Activated naive CD8-positive, alpha-beta T cell treated with anti-CD3 and anti-CD28 coated beads for 36 hours (primary cell): ENCODE measurements at regions not wholly inside any gene's neighbourhood (a gene's known extent, or its start where the extent isn't known, plus 50 kb on each side); places are given as distances from the start of the nearest gene placed in this dataset.
"Not testable (repeated sequence)": the region's sequence is repeated elsewhere in the genome, so short reads cannot be mapped to it uniquely, and the experiment has no call there.

Source experiments
- DNase-seq: peaks from one replicate; pipeline ENCODE4 v3.0.0; 2021
- H3K27ac Mint-ChIP-seq: one replicate; pipeline ENCODE4 v1.8.0; 2022; ENCODE audit warnings: mild to moderate bottlenecking, moderate library complexity, mixed read lengths
- H3K27me3 Mint-ChIP-seq: one replicate; pipeline ENCODE4 v1.8.0; 2022; ENCODE audit warnings: mild to moderate bottlenecking, mixed read lengths
- H3K36me3 Mint-ChIP-seq: one replicate; pipeline ENCODE4 v1.8.0; 2021; ENCODE audit warnings: mild to moderate bottlenecking, mixed read lengths
- H3K4me1 Mint-ChIP-seq: one replicate; pipeline ENCODE4 v1.8.0; 2021; ENCODE audit warnings: mixed read lengths
- H3K4me3 Mint-ChIP-seq: one replicate; pipeline ENCODE4 v1.8.0; 2022; ENCODE audit warnings: mild to moderate bottlenecking, moderate library complexity, mixed read lengths
- H3K9me3 Mint-ChIP-seq: one replicate; pipeline ENCODE4 v1.8.0; 2022; ENCODE audit warnings: mixed read lengths

DNA sequence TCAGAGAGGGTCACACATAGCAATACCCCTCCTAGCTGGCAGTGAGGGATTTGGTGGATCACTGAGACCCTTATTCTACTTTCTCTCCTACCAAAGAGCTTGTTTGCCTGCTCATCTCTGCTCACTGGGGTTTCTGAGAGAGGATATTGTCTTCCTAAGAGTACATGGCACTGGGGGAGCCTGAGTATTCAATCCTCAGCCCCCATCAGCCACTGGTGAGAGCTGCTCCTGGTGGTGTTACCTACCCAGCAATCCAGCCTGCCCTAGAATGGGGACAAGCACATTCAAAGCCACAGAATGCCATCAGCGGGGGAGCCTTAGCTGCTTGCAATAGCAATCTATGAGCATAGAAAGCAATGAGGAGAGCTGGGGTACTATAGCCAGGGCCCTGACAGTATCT is 281.1 kb downstream of the WDR11 start:
- H3K27me3 Mint-ChIP-seq = no peaks in the 10 kb centered on the region
- no peaks in the 10 kb centered on the region for H3K9me3 Mint-ChIP-seq
- no peak for DNase-seq
- H3K4me3 Mint-ChIP-seq = no peak overlapping the region
- no peak overlapping the region for H3K27ac Mint-ChIP-seq
- H3K36me3 Mint-ChIP-seq = no peaks in the 10 kb centered on the region
- no peaks in the 10 kb centered on the region for H3K4me1 Mint-ChIP-seq

DNA sequence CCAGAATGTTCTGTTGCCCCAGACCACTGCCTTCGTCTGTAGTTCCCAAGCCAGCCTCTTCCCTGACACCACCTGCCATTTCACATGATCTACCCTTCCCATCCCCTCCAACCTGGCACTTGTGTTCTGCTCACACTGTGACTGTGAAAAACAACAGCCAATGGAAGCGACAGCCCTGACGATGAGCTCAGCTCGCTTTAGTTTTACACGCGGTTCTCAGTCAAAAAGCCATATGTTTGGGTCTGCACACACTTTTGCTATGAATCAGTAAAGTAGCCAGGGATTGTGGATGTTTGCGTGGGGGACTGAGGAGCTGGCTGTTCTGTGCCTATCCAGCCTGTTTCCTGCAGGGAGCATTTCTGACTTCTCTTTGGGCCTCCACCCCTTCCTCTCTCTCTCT is 282.7 kb downstream of the WDR11 start:
- Mint-ChIP-seq H3K27me3 (no peaks in the 10 kb centered on the region), H3K27ac (no peak overlapping the region)
- no peak for DNase-seq

GRCh38 chr10:121134711-121135110 is 283.5 kb downstream of the WDR11 start:
- Mint-ChIP-seq H3K27me3 (no peaks in the 10 kb centered on the region), H3K9me3 (no peaks in the 10 kb centered on the region), H3K4me3 (no peak overlapping the region), H3K4me1 (no peaks in the 10 kb centered on the region), H3K36me3 (no peaks in the 10 kb centered on the region), H3K27ac (no peak overlapping the region)
- DNase-seq = no peak

More for the DNA sequence above, 282.7 kb downstream of the WDR11 start:
- Mint-ChIP-seq H3K4me3 (no peak overlapping the region), H3K9me3 (no peaks in the 10 kb centered on the region), H3K36me3 (no peaks in the 10 kb centered on the region), H3K4me1 (no peaks in the 10 kb centered on the region)

- DNase-seq = no peak
- no peaks in the 10 kb centered on the region for H3K4me1 Mint-ChIP-seq
- no peak overlapping the region for H3K27ac Mint-ChIP-seq
- no peaks in the 10 kb centered on the region for H3K27me3 Mint-ChIP-seq
- no peaks in the 10 kb centered on the region for H3K9me3 Mint-ChIP-seq
- no peaks in the 10 kb centered on the region for H3K36me3 Mint-ChIP-seq
- H3K4me3 Mint-ChIP-seq = no peak overlapping the region
Observed at GRCh38 chr10:121135512-121135911, 284.4 kb downstream of the WDR11 start.

DNA sequence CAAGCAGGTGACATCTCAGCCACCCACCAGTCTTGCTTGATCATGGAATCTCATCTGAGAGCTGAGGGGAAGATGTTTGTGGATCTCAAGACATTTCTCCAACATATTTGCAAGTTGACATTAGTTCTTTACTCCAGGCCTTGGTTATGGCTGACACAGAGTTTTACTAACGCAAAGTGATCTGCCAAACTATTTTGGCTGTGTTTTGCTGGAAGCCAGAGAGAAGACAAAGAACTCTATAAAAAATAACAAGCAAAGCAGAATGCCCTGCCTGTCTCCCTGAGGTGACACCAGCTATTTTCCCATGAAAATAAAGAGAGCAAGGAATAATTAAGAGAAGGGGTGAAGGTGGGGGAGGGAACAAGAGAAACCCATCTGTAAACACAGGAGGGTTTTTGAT is 286.4 kb downstream of the WDR11 start:
- no peaks in the 10 kb centered on the region for H3K4me1 Mint-ChIP-seq
- no peaks in the 10 kb centered on the region for H3K9me3 Mint-ChIP-seq
- no peaks in the 10 kb centered on the region for H3K27me3 Mint-ChIP-seq
- no peaks in the 10 kb centered on the region for H3K36me3 Mint-ChIP-seq
- DNase-seq = no peak
- no peak overlapping the region for H3K4me3 Mint-ChIP-seq
- H3K27ac Mint-ChIP-seq = no peak overlapping the region

- no peaks in the 10 kb centered on the region for H3K4me1 Mint-ChIP-seq
- no peaks in the 10 kb centered on the region for H3K36me3 Mint-ChIP-seq
- no peaks in the 10 kb centered on the region for H3K27me3 Mint-ChIP-seq
- H3K4me3 Mint-ChIP-seq = no peak overlapping the region
- H3K9me3 Mint-ChIP-seq = peaks cover 1% of the 10 kb centered on the region
- H3K27ac Mint-ChIP-seq = no peak overlapping the region
- DNase-seq = no peak
Observed at GRCh38 chr10:121138112-121138860, 287.1 kb downstream of the WDR11 start.

GRCh38 chr10:121138918-121139317 is 287.8 kb downstream of the WDR11 start:
- DNase-seq = no peak
- no peaks in the 10 kb centered on the region for H3K27me3 Mint-ChIP-seq
- H3K36me3 Mint-ChIP-seq = no peaks in the 10 kb centered on the region
- H3K4me1 Mint-ChIP-seq = no peaks in the 10 kb centered on the region
- no peak overlapping the region for H3K4me3 Mint-ChIP-seq
- no peak overlapping the region for H3K27ac Mint-ChIP-seq
- peaks cover 1% of the 10 kb centered on the region for H3K9me3 Mint-ChIP-seq

GRCh38 chr10:121145802-121146395 is 294.7 kb downstream of the WDR11 start:
- H3K36me3 Mint-ChIP-seq, DNase-seq, H3K4me3 Mint-ChIP-seq, H3K27me3 Mint-ChIP-seq, H3K4me1 Mint-ChIP-seq, H3K27ac Mint-ChIP-seq: not testable (repeated sequence)
- peaks cover 11% of the 10 kb centered on the region for H3K9me3 Mint-ChIP-seq

DNA sequence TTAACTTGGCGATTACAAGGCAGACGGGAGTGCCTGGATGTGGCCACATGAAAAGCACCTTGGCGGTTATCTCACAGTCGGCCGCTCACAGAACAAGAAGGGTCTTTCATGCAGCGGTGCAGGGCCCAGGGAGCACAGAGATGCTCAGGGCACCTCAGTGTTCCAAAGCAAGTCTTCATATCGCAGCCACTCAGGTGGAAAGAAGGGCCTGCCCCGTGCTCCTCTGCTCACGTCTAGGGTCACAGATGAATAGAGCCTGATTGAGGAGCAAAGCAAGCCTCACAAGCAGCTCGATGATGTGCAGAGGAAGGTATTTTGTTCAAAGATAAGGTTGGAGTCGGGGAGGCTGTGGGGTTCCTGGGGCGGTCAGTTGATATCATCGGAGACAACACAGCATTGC is 297.8 kb downstream of the WDR11 start:
- Mint-ChIP-seq H3K4me1 (no peaks in the 10 kb centered on the region), H3K36me3 (no peaks in the 10 kb centered on the region), H3K9me3 (peaks cover 16% of the 10 kb centered on the region), H3K27me3 (peaks cover 9% of the 10 kb centered on the region), H3K27ac (no peak overlapping the region), H3K4me3 (no peak overlapping the region)
- DNase-seq = no peak

DNA sequence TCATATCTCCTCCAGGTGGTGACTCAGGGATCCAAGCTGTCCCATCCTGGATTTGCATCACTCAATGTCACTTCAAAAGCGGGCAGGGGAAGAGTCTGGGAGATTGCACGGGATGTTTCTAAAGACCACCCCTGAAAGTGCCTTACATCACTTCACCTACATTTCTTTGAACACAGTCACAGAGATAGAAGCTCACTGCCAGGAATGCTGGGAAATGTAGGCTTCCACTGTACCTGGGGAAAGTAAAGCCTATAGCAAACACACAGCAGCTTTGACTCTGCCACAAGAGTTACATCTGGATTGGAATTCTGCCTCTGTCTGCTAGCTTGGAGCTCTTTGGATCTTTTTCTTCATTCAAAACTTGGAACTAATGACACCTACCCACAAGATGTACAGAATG is 300.9 kb downstream of the WDR11 start:
- H3K9me3 Mint-ChIP-seq = peaks cover 8% of the 10 kb centered on the region
- no peak for DNase-seq
- peaks cover 9% of the 10 kb centered on the region for H3K27me3 Mint-ChIP-seq
- H3K27ac Mint-ChIP-seq = no peak overlapping the region
- no peak overlapping the region for H3K4me3 Mint-ChIP-seq
- no peaks in the 10 kb centered on the region for H3K4me1 Mint-ChIP-seq
- no peaks in the 10 kb centered on the region for H3K36me3 Mint-ChIP-seq

GRCh38 chr10:121152935-121153334 is 301.8 kb downstream of the WDR11 start:
- Mint-ChIP-seq H3K4me3 (no peak overlapping the region), H3K27me3 (peaks cover 9% of the 10 kb centered on the region), H3K9me3 (peaks cover 9% of the 10 kb centered on the region), H3K36me3 (no peaks in the 10 kb centered on the region), H3K27ac (no peak overlapping the region), H3K4me1 (no peaks in the 10 kb centered on the region)
- DNase-seq = no peak

GRCh38 chr10:121154310-121154709 is 303.1 kb downstream of the WDR11 start:
- Mint-ChIP-seq H3K4me1 (no peaks in the 10 kb centered on the region), H3K27me3 (peaks cover 9% of the 10 kb centered on the region), H3K4me3 (no peak overlapping the region), H3K9me3 (peaks cover 9% of the 10 kb centered on the region), H3K36me3 (no peaks in the 10 kb centered on the region), H3K27ac (no peak overlapping the region)
- DNase-seq = no peak

GRCh38 chr10:121154846-121155245 is 303.7 kb downstream of the WDR11 start:
- H3K9me3 Mint-ChIP-seq = peaks cover 9% of the 10 kb centered on the region
- H3K27ac Mint-ChIP-seq = no peak overlapping the region
- no peaks in the 10 kb centered on the region for H3K4me1 Mint-ChIP-seq
- H3K4me3 Mint-ChIP-seq = no peak overlapping the region
- no peak for DNase-seq
- H3K36me3 Mint-ChIP-seq = no peaks in the 10 kb centered on the region
- H3K27me3 Mint-ChIP-seq = peaks cover 9% of the 10 kb centered on the region

DNA sequence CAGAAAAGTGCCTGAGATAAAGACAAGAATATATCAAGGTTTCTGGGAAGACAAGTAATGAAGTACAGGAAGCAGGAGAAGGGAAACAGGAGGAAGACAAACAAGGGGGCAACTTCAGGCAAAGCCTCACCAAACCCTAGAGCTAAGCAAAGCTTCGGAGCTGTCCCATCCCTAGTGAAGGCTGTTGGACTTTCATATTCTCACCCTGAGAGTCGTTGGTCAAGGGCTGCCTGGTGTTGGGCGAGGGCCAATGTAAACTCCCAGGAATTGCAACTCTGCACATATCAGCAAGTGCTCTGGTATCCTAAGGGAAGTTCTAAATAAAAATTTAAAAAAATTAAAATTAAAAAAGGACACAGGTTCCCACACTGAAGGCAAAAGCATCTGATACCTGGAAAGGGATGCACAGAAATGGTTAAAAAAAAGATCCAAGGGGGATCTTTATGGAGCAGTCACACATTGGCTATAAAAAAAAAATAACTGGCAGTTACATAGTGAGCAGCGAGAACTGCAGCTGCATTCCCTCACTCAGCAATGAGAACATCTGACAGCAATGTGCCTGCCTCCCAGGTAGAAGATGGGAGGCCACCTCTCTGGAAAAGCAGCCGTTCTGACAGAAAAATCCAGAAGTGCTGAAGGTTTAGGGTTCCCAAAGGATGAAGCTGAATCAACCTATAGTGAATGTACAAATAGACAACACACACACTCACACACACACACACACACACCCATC is 304.7 kb downstream of the WDR11 start:
- Mint-ChIP-seq H3K4me3 (no peak overlapping the region), H3K36me3 (no peaks in the 10 kb centered on the region), H3K9me3 (peaks cover 9% of the 10 kb centered on the region), H3K4me1 (no peaks in the 10 kb centered on the region), H3K27me3 (peaks cover 9% of the 10 kb centered on the region), H3K27ac (no peak overlapping the region)
- no peak for DNase-seq

GRCh38 chr10:121157998-121158397 is 306.8 kb downstream of the WDR11 start:
- Mint-ChIP-seq H3K9me3 (peaks cover 3% of the 10 kb centered on the region), H3K36me3 (no peaks in the 10 kb centered on the region), H3K27ac (no peak overlapping the region), H3K4me3 (no peak overlapping the region), H3K4me1 (no peaks in the 10 kb centered on the region), H3K27me3 (no peaks in the 10 kb centered on the region)
- DNase-seq = no peak
